GM23248 (cell line): ENCODE measurements at regions not wholly inside any gene's neighbourhood (a gene's known extent, or its start where the extent isn't known, plus 50 kb on each side); places are given as distances from the start of the nearest gene placed in this dataset. TPM values are rescaled to one million over a fixed set of nuclear protein-coding genes. Genes with fewer than 3 reads are reported as not detected.
"Not testable (repeated sequence)": the region's sequence is repeated elsewhere in the genome, so short reads cannot be mapped to it uniquely, and the experiment has no call there.

Experiments used
- DNase-seq: peaks from one replicate; pipeline ENCODE4 v3.0.0-alpha.2; 2015
- H2AFZ ChIP-seq: fragments of 200-600 bp; sonication (generic); 2 replicates; pipeline ENCODE4 v1.6.1; 2016; ENCODE audit warnings: antibody characterized with exemption
- H3F3A ChIP-seq: fragments of 200-600 bp; sonication (generic); 2 replicates; pipeline ENCODE4 v1.6.1; 2016; ENCODE audit warnings: mild to moderate bottlenecking, antibody characterized with exemption, mixed run types; ENCODE audit not compliant: insufficient read depth
- H3K27ac ChIP-seq: fragments of 200-600 bp; sonication (generic); 2 replicates; pipeline ENCODE4 v1.5.1; 2016; ENCODE audit warnings: mild to moderate bottlenecking
- H3K27me3 ChIP-seq: fragments of 200-600 bp; sonication (generic); replicated peaks from 2 replicates; pipeline ENCODE4 v1.6.1; 2016; ENCODE audit warnings: mild to moderate bottlenecking; ENCODE audit not compliant: insufficient read depth
- H3K36me3 ChIP-seq: fragments of 200-600 bp; sonication (generic); 2 replicates; pipeline ENCODE4 v1.6.1; 2016; ENCODE audit warnings: low read depth, mild to moderate bottlenecking
- H3K4me1 ChIP-seq: fragments of 200-600 bp; sonication (generic); 2 replicates; pipeline ENCODE4 v1.6.1; 2016; ENCODE audit warnings: mild to moderate bottlenecking; ENCODE audit not compliant: insufficient read depth
- H3K4me2 ChIP-seq: fragments of 200-600 bp; sonication (generic); one replicate; pipeline ENCODE4 v1.6.1; 2016; ENCODE audit warnings: mild to moderate bottlenecking; ENCODE audit not compliant: unreplicated experiment
- H3K4me3 ChIP-seq: fragments of 200-600 bp; sonication (generic); 2 replicates; pipeline ENCODE4 v1.5.1; 2016; ENCODE audit warnings: mild to moderate bottlenecking
- H3K79me2 ChIP-seq: fragments of 200-600 bp; sonication (generic); 2 replicates; pipeline ENCODE4 v1.6.1; 2016; ENCODE audit warnings: mild to moderate bottlenecking; ENCODE audit not compliant: insufficient read depth
- H3K9ac ChIP-seq: fragments of 200-600 bp; sonication (generic); 2 replicates; pipeline ENCODE4 v1.6.1; 2016; ENCODE audit warnings: mild to moderate bottlenecking
- H3K9me2 ChIP-seq: fragments of 200-600 bp; sonication (generic); 2 replicates; pipeline ENCODE4 v1.6.1; 2016; ENCODE audit warnings: mixed run types, mild to moderate bottlenecking, moderate library complexity; ENCODE audit not compliant: insufficient read depth
- H3K9me3 ChIP-seq: fragments of 200-600 bp; sonication (generic); one replicate; pipeline ENCODE4 v1.6.1; 2017; ENCODE audit warnings: low read depth
- H4K20me1 ChIP-seq: fragments of 200-600 bp; sonication (generic); 2 replicates; pipeline ENCODE4 v1.6.0; 2016; ENCODE audit not compliant: insufficient read depth
- EZH2 ChIP-seq: fragments of 200-600 bp; sonication (generic); IDR thresholded peaks from 2 replicates; pipeline ENCODE4 v1.6.1; 2018; ENCODE audit warnings: antibody characterized with exemption, mild to moderate bottlenecking; ENCODE audit not compliant: insufficient read depth, poor library complexity, severe bottlenecking
- EZH2phosphoT487 ChIP-seq: fragments of 200-600 bp; sonication (generic); IDR thresholded peaks from 2 replicates; pipeline ENCODE4 v1.6.1; 2018; ENCODE audit warnings: antibody characterized with exemption, moderate library complexity, mild to moderate bottlenecking, low read depth; ENCODE audit not compliant: insufficient read depth
- WGBS, 2 experiments: methylation state at CpG; one replicate each; pipeline ENCODE4 v1.1.6; 2015 to 2017; ENCODE audit warnings: low lambda C conversion rate in 2 of 2, low coverage in 1 of 2; ENCODE audit errors: missing lambda C conversion rate in 2 of 2; 5-methylcytosine and 5-hydroxymethylcytosine counted together
- in situ Hi-C: fragments of 300-500 bp; cut with MboI; formaldehyde crosslinking; loops from 2 replicates; pipeline ENCODE4 v1.15.0; 2020
- small RNA-seq: library from RNA; depleted of rRNA; stranded (forward); fragments of <200 nt; gene quantifications from one replicate; pipeline ENCODE3, GENCODE V24; 2014; ENCODE audit warnings: low read depth, low replicate concordance

- DNase-seq: no peak
- Histone ChIP-seq H3K36me3 (no peaks in the 10 kb centered on the region), H2AFZ (no peak overlapping the region), H3K4me2 (no peak overlapping the region), H3K9me3 (no peaks in the 10 kb centered on the region), H3K9ac (no peak overlapping the region), H4K20me1 (no peaks in the 10 kb centered on the region), H3K4me3 (no peak overlapping the region), H3K4me1 (no peaks in the 10 kb centered on the region), H3F3A (no peaks in the 10 kb centered on the region), H3K9me2 (no peaks in the 10 kb centered on the region), H3K79me2 (no peaks in the 10 kb centered on the region), H3K27me3 (no peaks in the 10 kb centered on the region), H3K27ac (no peak overlapping the region)
- in situ Hi-C loops: loop anchor here (25.0 kb wide), 1 partner anchor 104 kb away; no protein-coding TSS in a partner anchor
- TF ChIP-seq EZH2: no peak
- TF ChIP-seq EZH2phosphoT487: no peak
Observed at GRCh38 chr22:16658068-16658467, 65.5 kb upstream of the CCT8L2 start.

DNA sequence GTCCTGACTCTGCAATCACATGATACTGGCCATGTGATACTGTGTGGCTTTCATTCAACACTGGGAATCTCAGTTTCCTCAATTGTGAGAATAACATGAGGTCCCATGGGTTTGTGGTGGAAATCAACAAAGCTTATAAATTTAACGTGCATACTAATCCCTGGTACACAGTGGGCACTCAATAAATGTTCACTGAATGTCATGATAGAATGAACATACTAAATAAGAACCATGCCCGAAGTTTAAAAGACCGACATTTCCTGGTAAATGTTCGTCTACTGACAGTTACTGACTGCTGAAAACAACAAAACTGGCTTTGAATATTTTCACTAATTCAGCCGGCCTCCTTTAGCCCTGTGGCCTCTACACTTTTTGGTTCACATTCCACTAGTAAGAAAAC, 62.3 kb upstream of the CCT8L2 start:
- no peaks in the 10 kb centered on the region for H3F3A ChIP-seq
- no peak overlapping the region for H3K27ac ChIP-seq
- H3K4me3 ChIP-seq: no peak overlapping the region
- H3K4me2 ChIP-seq: no peak overlapping the region
- H3K27me3 ChIP-seq: no peaks in the 10 kb centered on the region
- H3K36me3 ChIP-seq: no peaks in the 10 kb centered on the region
- WGBS, 2 experiments: 30 to 40% methylated on average over 5 of the region's 5 CpGs
- TF ChIP-seq EZH2phosphoT487 (no peak), EZH2 (no peak)
- H3K4me1 ChIP-seq: no peaks in the 10 kb centered on the region
- H3K9ac ChIP-seq: no peak overlapping the region
- in situ Hi-C loops: loop anchor here (25.0 kb wide), 1 partner anchor 107 kb away; no protein-coding TSS in a partner anchor
- no peaks in the 10 kb centered on the region for H4K20me1 ChIP-seq
- H3K9me2 ChIP-seq: no peaks in the 10 kb centered on the region
- no peak for DNase-seq
- H3K79me2 ChIP-seq: no peaks in the 10 kb centered on the region
- H2AFZ ChIP-seq: no peak overlapping the region
- no peaks in the 10 kb centered on the region for H3K9me3 ChIP-seq

DNA sequence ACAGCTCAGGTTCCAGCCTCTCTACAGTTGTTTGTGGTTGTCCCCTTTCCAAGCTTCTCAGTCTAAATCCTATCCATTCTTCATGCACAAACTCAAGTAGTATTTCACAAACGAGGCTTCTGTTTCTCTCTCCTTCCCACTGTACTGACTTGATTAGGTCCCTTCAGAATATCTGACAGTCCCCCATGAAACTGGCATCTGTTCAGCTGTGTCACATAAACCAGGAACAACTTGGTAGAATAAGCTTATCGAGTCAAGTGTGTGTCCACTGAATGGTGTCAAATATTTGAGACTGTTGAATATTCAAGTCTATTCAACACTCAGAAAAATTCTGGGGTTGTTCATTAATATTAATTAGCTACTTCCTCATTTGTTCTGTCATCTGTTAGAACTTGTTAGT, 61.7 kb upstream of the CCT8L2 start:
- not testable (repeated sequence) for H3K9ac ChIP-seq, H3K9me2 ChIP-seq, H3K27ac ChIP-seq, H3K79me2 ChIP-seq, H3K4me3 ChIP-seq, H3K27me3 ChIP-seq, H3K9me3 ChIP-seq, H3F3A ChIP-seq, H3K4me1 ChIP-seq, H2AFZ ChIP-seq, H3K4me2 ChIP-seq, DNase-seq, H4K20me1 ChIP-seq, H3K36me3 ChIP-seq
- in situ Hi-C loops: loop anchor here (25.0 kb wide), 1 partner anchor 108 kb away; no protein-coding TSS in a partner anchor
- 17 to 25% methylated on average over 2 of the region's 2 CpGs for WGBS, 2 experiments

DNA sequence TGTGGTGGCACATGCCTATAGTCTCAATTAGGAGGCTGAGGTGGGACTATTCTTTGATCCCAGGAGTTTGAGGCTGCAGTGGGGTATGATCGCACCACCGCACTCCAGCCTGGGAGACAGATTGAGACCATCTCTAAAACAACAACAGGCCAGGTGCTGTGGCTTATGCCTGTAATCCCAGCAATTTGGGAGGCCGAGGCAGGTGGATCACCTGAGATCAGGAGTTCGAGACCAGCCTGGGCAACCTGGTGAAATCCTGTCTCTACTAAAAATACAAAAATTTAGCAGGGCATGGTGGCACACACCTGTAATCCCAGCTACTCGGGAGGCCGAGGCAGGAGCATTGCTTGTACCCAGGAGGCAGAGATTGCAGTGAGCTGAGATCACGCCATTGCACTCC, 60.6 kb upstream of the CCT8L2 start:
- not testable (repeated sequence) for H3K79me2 ChIP-seq, H3K9me2 ChIP-seq, H3K27ac ChIP-seq, H3K36me3 ChIP-seq, DNase-seq, H3F3A ChIP-seq, H2AFZ ChIP-seq, H3K4me1 ChIP-seq, H3K27me3 ChIP-seq, H3K9me3 ChIP-seq, H3K4me2 ChIP-seq, H4K20me1 ChIP-seq, H3K9ac ChIP-seq, H3K4me3 ChIP-seq
- in situ Hi-C loops: loop anchor here (25.0 kb wide), 1 partner anchor 109 kb away; no protein-coding TSS in a partner anchor
- 29 to 30% methylated on average over 7 of the region's 7 CpGs for WGBS, 2 experiments

DNA sequence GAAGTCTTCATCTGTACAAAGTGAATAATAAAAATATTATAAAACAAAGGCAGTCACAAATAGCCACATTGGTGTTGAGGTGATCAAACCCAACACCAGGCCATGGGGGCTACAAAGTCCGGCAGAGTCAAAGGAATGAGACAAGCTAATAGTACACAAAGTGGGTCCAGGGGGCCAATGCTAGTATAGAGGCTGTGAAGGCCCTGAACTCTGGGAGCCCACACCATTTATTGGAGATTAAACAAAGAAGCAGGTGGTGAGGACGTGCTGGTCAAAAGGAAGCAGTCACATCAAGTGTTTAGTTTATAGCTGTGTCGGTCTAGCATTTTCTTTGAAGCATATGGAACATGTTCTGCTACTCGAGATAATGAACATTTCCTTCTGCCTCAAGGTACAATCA, 58.6 kb upstream of the CCT8L2 start:
- H3K27me3 ChIP-seq: no peaks in the 10 kb centered on the region
- H3K36me3 ChIP-seq: no peaks in the 10 kb centered on the region
- no peaks in the 10 kb centered on the region for H3K4me1 ChIP-seq
- no peak overlapping the region for H3K9ac ChIP-seq
- no peaks in the 10 kb centered on the region for H3K9me2 ChIP-seq
- no peaks in the 10 kb centered on the region for H3F3A ChIP-seq
- no peaks in the 10 kb centered on the region for H4K20me1 ChIP-seq
- no peaks in the 10 kb centered on the region for H3K9me3 ChIP-seq
- H3K4me2 ChIP-seq: no peak overlapping the region
- no peaks in the 10 kb centered on the region for H3K79me2 ChIP-seq
- in situ Hi-C loops: loop anchor here (25.0 kb wide), 1 partner anchor 111 kb away; no protein-coding TSS in a partner anchor
- no peak overlapping the region for H3K4me3 ChIP-seq
- WGBS, 2 experiments: 17 to 21% methylated on average over 4 of the region's 4 CpGs
- DNase-seq: no peak
- no peak overlapping the region for H3K27ac ChIP-seq
- TF ChIP-seq EZH2phosphoT487 (no peak), EZH2 (no peak)
- no peak overlapping the region for H2AFZ ChIP-seq

Small RNA genes lying in the stretch of these regions (small RNA-seq; reads per million reads assigned to genes)
- not detected for gene PARP4P3
